ENCODE measurements at regions not wholly inside any gene's neighbourhood (a gene's known extent, or its start where the extent isn't known, plus 50 kb on each side); places are given as distances from the start of the nearest gene placed in this dataset.

DNA sequence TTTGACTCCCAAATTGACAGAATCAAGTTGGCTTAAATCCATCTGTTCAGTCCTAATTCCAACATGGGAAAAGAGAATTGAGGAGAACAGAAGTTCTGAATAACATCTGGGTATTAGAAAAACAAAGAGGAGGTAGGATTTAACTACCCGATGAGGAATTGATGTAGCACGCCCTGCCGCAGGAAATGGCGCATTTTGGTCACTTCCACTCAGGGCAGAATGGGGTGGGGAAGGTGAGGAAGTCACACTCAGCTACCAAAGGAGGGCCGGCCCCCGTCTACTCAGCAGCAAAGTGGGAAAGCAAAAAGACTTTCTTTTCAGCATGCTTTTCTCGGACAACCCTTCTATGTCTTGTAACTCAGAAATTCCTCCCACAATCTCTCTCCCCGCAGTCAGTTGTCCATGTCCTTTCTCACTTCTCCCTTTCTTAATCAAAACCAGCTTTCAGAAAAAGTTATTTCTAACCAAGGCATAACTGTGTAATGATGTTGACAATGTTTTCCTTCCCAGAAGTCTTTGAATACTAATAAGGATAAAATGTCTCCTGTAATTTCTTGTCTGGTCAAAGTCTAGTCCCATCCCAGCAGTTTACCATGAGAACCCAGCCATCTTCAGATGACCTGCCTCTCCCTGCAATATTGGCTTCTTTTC is 60.5 kb upstream of the SIPA1L2 start:
- TF ChIP-seq, protein P1, sequence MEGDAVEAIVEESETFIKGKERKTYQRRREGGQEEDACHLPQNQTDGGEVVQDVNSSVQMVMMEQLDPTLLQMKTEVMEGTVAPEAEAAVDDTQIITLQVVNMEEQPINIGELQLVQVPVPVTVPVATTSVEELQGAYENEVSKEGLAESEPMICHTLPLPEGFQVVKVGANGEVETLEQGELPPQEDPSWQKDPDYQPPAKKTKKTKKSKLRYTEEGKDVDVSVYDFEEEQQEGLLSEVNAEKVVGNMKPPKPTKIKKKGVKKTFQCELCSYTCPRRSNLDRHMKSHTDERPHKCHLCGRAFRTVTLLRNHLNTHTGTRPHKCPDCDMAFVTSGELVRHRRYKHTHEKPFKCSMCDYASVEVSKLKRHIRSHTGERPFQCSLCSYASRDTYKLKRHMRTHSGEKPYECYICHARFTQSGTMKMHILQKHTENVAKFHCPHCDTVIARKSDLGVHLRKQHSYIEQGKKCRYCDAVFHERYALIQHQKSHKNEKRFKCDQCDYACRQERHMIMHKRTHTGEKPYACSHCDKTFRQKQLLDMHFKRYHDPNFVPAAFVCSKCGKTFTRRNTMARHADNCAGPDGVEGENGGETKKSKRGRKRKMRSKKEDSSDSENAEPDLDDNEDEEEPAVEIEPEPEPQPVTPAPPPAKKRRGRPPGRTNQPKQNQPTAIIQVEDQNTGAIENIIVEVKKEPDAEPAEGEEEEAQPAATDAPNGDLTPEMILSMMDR (optimal IDR thresholded peaks at IDR 0.05 in 1 of 3, IDR thresholded peaks at IDR 0.05 in 1 of 3, conservative IDR thresholded peaks at IDR 0.05 in 1 of 3; ENCODE audit: extremely low read depth in 1 of 3, insufficient read depth in 2 of 3, low read length in 3 of 3): no peak
- TF ChIP-seq EZH2 (IDR thresholded peaks at IDR 0.05; ENCODE audit: low read length): no peak
